ENCODE measurements at regions not wholly inside any gene's neighbourhood (a gene's known extent, or its start where the extent isn't known, plus 50 kb on each side); places are given as distances from the start of the nearest gene placed in this dataset.

DNA sequence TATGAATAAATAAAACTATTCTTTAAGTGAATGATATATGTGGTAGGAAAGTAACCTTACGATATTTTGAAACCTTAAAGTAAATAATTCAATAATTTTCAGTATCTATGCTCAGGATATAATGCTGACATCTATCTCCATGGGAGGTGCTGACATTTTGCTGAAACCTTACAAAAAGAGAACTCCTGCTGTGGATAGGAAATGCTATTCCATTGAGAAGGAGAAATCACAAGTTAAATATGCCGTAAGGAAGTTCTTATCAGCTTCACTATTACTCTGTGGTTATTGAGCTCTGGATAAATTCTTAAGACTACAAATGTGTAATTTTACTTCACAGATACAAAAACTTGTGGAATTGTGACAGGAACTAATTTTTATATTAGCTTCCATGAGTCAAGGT lies 722.1 kb downstream of the TMTC2 start:
- Histone ChIP-seq H3K36me3 (ENCODE audit: insufficient read depth, insufficient read length, low read length) (no peaks in the 10 kb centered on the region), H3K4me3 (ENCODE audit: insufficient read length, low read depth) (no peak overlapping the region), H3K27me3 (ENCODE audit: insufficient read depth, insufficient read length) (no peaks in the 10 kb centered on the region), H3K4me1 (ENCODE audit: insufficient read depth, insufficient read length) (no peaks in the 10 kb centered on the region), H3K9me3 (ENCODE audit: insufficient read depth, low read length) (no peaks in the 10 kb centered on the region), H3K9ac (ENCODE audit: insufficient read length, low read depth) (no peak overlapping the region)
- no peak for DNase-seq (ENCODE audit: low read depth, low spot score)
- TF ChIP-seq YY1 (IDR thresholded peaks at IDR 0.05; ENCODE audit: insufficient read depth, insufficient read length) (no peak), ZNF274 (IDR thresholded peaks at IDR 0.05; ENCODE audit: low read depth, low read length) (no peak), SUZ12 (IDR thresholded peaks at IDR 0.05; ENCODE audit: extremely low read depth, insufficient read depth, insufficient read length) (no peak)

DNA sequence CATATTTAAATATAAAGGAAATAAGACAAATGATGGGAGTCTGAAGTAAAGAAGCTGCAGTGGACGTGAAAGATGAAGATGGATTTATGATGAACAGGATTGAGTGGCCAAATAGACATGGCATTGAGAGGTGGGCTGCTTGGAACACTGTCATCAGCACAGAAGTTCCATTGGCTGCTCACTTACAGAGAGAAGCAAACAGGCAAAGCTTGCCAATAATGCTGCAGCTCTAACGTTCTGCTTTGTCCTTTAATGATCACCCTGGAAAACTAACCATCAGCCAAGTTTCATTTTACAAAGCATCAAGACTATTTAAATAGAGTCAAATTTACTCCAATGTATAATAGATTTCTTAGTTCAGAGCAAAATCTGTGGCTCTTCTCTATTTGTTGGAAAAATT lies 721.4 kb downstream of the TMTC2 start:
- Histone ChIP-seq H3K9me3 (ENCODE audit: insufficient read depth, low read length) (no peaks in the 10 kb centered on the region), H3K4me3 (ENCODE audit: insufficient read length, low read depth) (no peak overlapping the region), H3K36me3 (ENCODE audit: insufficient read depth, insufficient read length, low read length) (no peaks in the 10 kb centered on the region), H3K27me3 (ENCODE audit: insufficient read depth, insufficient read length) (no peaks in the 10 kb centered on the region), H3K9ac (ENCODE audit: insufficient read length, low read depth) (no peak overlapping the region), H3K4me1 (ENCODE audit: insufficient read depth, insufficient read length) (no peaks in the 10 kb centered on the region)
- no peak for DNase-seq (ENCODE audit: low read depth, low spot score)
- TF ChIP-seq SUZ12 (IDR thresholded peaks at IDR 0.05; ENCODE audit: extremely low read depth, insufficient read depth, insufficient read length) (no peak), YY1 (IDR thresholded peaks at IDR 0.05; ENCODE audit: insufficient read depth, insufficient read length) (no peak), ZNF274 (IDR thresholded peaks at IDR 0.05; ENCODE audit: low read depth, low read length) (no peak)

DNA sequence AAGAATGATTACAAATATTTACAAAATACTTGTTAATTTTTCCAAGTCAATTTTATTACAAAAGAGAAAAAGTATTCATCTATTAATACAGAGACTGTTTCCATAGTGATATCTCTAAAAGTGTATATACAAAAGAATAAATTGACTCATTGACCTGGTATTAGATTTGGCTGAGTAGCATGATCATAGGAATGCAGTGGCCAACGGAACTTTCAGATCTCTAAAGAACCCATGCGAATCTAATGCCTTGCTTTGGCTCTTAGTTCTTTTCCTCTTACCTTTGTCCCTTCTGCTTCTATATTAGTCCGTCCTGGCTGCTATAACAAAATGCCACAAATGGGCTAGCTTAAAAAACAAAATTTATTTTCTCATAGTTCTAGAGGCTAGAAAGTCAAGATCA lies 717.8 kb downstream of the TMTC2 start:
- no peaks in the 10 kb centered on the region for H3K9me3 ChIP-seq (ENCODE audit: insufficient read depth, low read length)
- DNase-seq (ENCODE audit: low read depth, low spot score): no peak
- H3K36me3 ChIP-seq (ENCODE audit: insufficient read depth, insufficient read length, low read length): no peaks in the 10 kb centered on the region
- TF ChIP-seq ZNF274 (IDR thresholded peaks at IDR 0.05; ENCODE audit: low read depth, low read length) (no peak), YY1 (IDR thresholded peaks at IDR 0.05; ENCODE audit: insufficient read depth, insufficient read length) (no peak), SUZ12 (IDR thresholded peaks at IDR 0.05; ENCODE audit: extremely low read depth, insufficient read depth, insufficient read length) (no peak)
- no peaks in the 10 kb centered on the region for H3K4me1 ChIP-seq (ENCODE audit: insufficient read depth, insufficient read length)
- no peak overlapping the region for H3K4me3 ChIP-seq (ENCODE audit: insufficient read length, low read depth)
- H3K9ac ChIP-seq (ENCODE audit: insufficient read length, low read depth): no peak overlapping the region
- no peaks in the 10 kb centered on the region for H3K27me3 ChIP-seq (ENCODE audit: insufficient read depth, insufficient read length)

DNA sequence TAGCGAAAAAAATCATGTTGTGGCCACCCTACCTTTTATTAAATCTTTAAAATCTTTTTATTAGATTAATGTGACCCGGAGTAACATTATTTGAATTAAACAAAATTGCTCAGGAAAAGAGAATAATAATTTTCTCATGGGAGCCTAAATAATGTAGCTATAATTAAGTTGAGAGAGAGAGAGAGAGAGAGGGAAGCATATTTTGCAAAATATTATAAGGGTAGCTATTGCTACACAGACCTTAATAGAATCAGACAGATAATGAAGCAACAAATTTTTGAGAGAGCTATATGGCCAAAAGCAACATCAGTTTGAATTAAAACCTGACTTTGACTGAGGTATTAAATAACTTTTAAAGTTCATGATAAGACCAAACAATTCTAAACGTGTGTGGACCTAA lies 703.5 kb downstream of the TMTC2 start:
- Histone ChIP-seq H3K9ac (ENCODE audit: insufficient read length, low read depth) (no peak overlapping the region), H3K36me3 (ENCODE audit: insufficient read depth, insufficient read length, low read length) (no peaks in the 10 kb centered on the region), H3K4me1 (ENCODE audit: insufficient read depth, insufficient read length) (no peaks in the 10 kb centered on the region), H3K9me3 (ENCODE audit: insufficient read depth, low read length) (no peaks in the 10 kb centered on the region), H3K27me3 (ENCODE audit: insufficient read depth, insufficient read length) (no peaks in the 10 kb centered on the region), H3K4me3 (ENCODE audit: insufficient read length, low read depth) (no peak overlapping the region)
- DNase-seq (ENCODE audit: low read depth, low spot score): no peak
- TF ChIP-seq SUZ12 (IDR thresholded peaks at IDR 0.05; ENCODE audit: extremely low read depth, insufficient read depth, insufficient read length) (no peak), ZNF274 (IDR thresholded peaks at IDR 0.05; ENCODE audit: low read depth, low read length) (no peak), YY1 (IDR thresholded peaks at IDR 0.05; ENCODE audit: insufficient read depth, insufficient read length) (no peak)

DNA sequence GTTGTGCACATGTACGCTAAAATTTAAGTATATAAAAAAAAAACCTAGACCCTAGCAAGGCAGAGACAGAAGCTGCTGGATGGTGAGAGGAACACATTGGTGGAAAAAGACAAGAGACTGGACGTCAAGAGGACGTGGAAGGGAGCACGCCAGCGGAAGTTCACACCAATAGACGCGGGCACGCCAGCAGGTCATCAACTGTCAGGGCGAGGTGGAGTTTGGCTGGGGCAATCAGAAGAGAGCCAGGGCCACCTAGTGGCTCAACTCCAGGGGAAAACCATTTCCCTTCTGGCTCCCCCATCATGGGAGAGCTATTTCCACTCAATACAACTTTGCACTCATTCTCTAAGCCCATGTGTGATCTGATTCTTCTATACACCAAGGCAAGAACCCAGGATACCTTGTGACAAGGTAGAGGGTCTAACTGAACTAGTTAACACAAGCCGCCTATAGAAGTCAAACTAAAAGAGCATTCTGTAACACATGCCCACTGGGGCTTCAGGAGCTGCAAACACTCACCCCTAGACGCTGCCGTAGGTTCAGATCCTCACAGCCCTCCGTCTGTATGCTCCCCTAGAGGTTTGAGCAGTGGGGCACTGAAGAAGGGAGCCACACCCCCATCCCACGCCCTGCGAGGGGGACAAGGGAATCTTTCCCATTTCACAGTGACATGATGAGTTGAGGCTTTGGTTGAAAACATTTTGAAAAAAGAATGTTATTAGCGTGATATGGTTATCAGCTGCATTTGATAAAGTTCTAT lies 702.7 kb downstream of the TMTC2 start:
- peak; percentile 28 for DNase-seq (ENCODE audit: low read depth, low spot score)
- H3K4me1 ChIP-seq (ENCODE audit: insufficient read depth, insufficient read length): no peaks in the 10 kb centered on the region
- TF ChIP-seq YY1 (IDR thresholded peaks at IDR 0.05; ENCODE audit: insufficient read depth, insufficient read length) (no peak), ZNF274 (IDR thresholded peaks at IDR 0.05; ENCODE audit: low read depth, low read length) (no peak), SUZ12 (IDR thresholded peaks at IDR 0.05; ENCODE audit: extremely low read depth, insufficient read depth, insufficient read length) (no peak)
- H3K4me3 ChIP-seq (ENCODE audit: insufficient read length, low read depth): no peak overlapping the region
- H3K9ac ChIP-seq (ENCODE audit: insufficient read length, low read depth): no peak overlapping the region
- H3K36me3 ChIP-seq (ENCODE audit: insufficient read depth, insufficient read length, low read length): no peaks in the 10 kb centered on the region
- no peaks in the 10 kb centered on the region for H3K27me3 ChIP-seq (ENCODE audit: insufficient read depth, insufficient read length)
- no peaks in the 10 kb centered on the region for H3K9me3 ChIP-seq (ENCODE audit: insufficient read depth, low read length)

DNA sequence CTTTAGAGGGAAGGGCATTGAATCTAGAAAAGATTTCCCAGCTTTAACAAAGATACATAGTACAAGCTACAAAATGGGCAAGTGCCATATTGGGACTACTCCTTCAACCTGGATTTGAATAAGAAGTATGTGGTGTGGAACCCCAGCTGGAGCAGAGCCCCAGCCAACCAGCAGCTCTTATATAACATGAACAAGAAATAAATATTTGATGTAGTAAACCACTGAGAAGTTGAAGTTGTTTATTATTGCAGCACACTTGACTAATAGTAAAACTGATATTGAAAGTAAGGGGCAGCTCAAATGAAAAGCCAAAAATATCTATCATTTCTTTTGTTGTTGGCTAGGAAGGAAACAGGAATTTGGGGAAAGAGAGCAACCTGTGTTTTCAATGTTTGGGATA lies 701.8 kb downstream of the TMTC2 start:
- TF ChIP-seq ZNF274 (IDR thresholded peaks at IDR 0.05; ENCODE audit: low read depth, low read length): no peak
- TF ChIP-seq SUZ12 (IDR thresholded peaks at IDR 0.05; ENCODE audit: extremely low read depth, insufficient read depth, insufficient read length): no peak
- no peak for TF ChIP-seq YY1 (IDR thresholded peaks at IDR 0.05; ENCODE audit: insufficient read depth, insufficient read length)
- H3K9me3 ChIP-seq (ENCODE audit: insufficient read depth, low read length): no peaks in the 10 kb centered on the region
- no peaks in the 10 kb centered on the region for H3K4me1 ChIP-seq (ENCODE audit: insufficient read depth, insufficient read length)

DNA sequence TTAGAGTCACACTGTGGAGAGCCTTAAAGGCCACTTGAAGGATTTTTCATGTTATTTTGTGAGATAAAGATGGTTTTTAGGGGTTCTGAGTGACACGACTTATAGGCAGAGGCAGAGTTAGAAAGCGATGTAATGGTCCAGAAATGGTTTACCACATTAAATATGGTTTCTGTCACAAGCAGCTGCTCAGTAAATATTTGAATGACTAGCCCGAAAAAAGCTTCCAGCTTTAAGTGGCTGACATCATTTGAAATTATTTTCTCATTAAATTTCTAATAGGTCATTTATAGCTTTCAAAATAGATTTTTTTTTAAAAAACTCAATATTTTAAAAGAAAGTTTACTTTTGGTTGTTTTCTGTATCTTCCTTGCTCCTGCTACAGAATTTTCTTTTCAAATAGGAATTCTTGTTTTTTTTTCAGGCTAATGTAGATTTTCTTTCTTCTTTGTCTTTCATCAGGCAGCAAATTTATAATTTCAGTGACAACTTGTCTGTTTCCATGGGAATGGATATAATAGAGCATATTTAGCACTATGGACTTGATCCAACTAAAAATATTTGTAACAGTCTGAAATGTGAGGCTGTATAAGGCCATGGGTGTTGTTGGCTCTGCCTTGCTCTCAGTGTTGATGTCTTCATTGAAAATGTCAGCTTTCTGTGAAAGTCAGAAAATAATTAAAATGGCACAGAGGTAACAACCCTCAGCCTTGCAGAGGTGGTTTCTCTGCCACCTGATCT lies 700.0 kb downstream of the TMTC2 start:
- DNase-seq (ENCODE audit: low read depth, low spot score): no peak
- H3K9ac ChIP-seq (ENCODE audit: insufficient read length, low read depth): no peak overlapping the region

More for the DNA sequence above, 701.8 kb downstream of the TMTC2 start:
- no peak for DNase-seq (ENCODE audit: low read depth, low spot score)
- Histone ChIP-seq H3K4me3 (ENCODE audit: insufficient read length, low read depth) (no peak overlapping the region), H3K9ac (ENCODE audit: insufficient read length, low read depth) (no peak overlapping the region), H3K27me3 (ENCODE audit: insufficient read depth, insufficient read length) (no peaks in the 10 kb centered on the region), H3K36me3 (ENCODE audit: insufficient read depth, insufficient read length, low read length) (no peaks in the 10 kb centered on the region)

More for the DNA sequence above, 700.0 kb downstream of the TMTC2 start:
- Histone ChIP-seq H3K27me3 (ENCODE audit: insufficient read depth, insufficient read length) (no peaks in the 10 kb centered on the region), H3K4me1 (ENCODE audit: insufficient read depth, insufficient read length) (no peaks in the 10 kb centered on the region), H3K4me3 (ENCODE audit: insufficient read length, low read depth) (no peak overlapping the region), H3K36me3 (ENCODE audit: insufficient read depth, insufficient read length, low read length) (no peaks in the 10 kb centered on the region), H3K9me3 (ENCODE audit: insufficient read depth, low read length) (no peaks in the 10 kb centered on the region)
- no peak for TF ChIP-seq YY1 (IDR thresholded peaks at IDR 0.05; ENCODE audit: insufficient read depth, insufficient read length)
- no peak for TF ChIP-seq ZNF274 (IDR thresholded peaks at IDR 0.05; ENCODE audit: low read depth, low read length)
- TF ChIP-seq SUZ12 (IDR thresholded peaks at IDR 0.05; ENCODE audit: extremely low read depth, insufficient read depth, insufficient read length): no peak
